ENCODE measurements at regions not wholly inside any gene's neighbourhood (a gene's known extent, or its start where the extent isn't known, plus 50 kb on each side); places are given as distances from the start of the nearest gene placed in this dataset.

DNA sequence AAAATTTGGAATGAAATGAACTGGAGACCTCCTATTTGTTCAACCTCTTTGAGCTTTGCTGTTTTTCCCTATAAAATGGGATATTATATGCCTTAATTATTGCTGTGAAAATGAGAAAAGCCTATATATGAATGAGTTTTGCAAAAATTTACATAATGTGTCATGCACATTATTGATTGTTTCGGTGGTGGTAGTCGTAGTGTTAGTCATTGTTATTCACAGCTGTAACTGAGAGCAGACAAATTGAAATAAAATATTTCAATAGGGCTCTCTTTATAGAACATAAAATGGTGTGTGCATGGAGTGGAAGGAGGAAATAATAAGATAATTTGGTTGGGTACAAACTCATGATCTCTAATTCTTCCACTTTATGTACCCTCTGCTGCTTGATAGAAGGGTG lies 153.7 kb upstream of the GADL1 start:
- Mint-ChIP-seq H3K4me3 (no peak overlapping the region), H3K9me3 (peaks cover 10% of the 10 kb centered on the region), H3K4me1 (no peaks in the 10 kb centered on the region), H3K27me3 (ENCODE audit: low read depth) (no peaks in the 10 kb centered on the region), H3K27ac (ENCODE audit: unreplicated experiment) (no peak overlapping the region), H3K36me3 (ENCODE audit: low read depth) (no peaks in the 10 kb centered on the region)
- no peak for DNase-seq (ENCODE audit: low read depth, low spot score)
- TF ChIP-seq, protein P1, sequence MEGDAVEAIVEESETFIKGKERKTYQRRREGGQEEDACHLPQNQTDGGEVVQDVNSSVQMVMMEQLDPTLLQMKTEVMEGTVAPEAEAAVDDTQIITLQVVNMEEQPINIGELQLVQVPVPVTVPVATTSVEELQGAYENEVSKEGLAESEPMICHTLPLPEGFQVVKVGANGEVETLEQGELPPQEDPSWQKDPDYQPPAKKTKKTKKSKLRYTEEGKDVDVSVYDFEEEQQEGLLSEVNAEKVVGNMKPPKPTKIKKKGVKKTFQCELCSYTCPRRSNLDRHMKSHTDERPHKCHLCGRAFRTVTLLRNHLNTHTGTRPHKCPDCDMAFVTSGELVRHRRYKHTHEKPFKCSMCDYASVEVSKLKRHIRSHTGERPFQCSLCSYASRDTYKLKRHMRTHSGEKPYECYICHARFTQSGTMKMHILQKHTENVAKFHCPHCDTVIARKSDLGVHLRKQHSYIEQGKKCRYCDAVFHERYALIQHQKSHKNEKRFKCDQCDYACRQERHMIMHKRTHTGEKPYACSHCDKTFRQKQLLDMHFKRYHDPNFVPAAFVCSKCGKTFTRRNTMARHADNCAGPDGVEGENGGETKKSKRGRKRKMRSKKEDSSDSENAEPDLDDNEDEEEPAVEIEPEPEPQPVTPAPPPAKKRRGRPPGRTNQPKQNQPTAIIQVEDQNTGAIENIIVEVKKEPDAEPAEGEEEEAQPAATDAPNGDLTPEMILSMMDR (conservative IDR thresholded peaks at IDR 0.05) = no peak

DNA sequence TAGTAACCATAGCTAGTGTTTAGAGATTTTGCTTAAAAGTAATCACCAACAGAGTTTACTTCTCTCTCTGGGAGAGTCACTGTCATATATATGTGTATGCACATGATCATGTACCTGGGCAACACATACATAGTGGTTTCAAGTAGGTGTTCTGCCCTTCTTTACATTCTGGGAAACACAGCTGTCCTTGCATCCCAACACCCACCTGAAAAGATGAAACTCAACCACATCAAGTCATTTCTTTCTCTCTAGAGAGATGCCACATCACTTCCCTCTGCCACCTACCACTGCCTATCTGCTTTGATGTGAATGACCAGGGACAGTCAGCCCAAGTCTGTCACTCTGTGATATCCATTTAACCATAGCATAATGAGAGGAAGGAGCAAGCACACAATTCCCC lies 155.8 kb upstream of the GADL1 start:
- H3K36me3 Mint-ChIP-seq (ENCODE audit: low read depth) = no peaks in the 10 kb centered on the region
- H3K4me1 Mint-ChIP-seq = no peaks in the 10 kb centered on the region
- no peak overlapping the region for H3K4me3 Mint-ChIP-seq
- TF ChIP-seq, protein P1 (conservative IDR thresholded peaks at IDR 0.05) = no peak
- no peak for DNase-seq (ENCODE audit: low read depth, low spot score)
- no peaks in the 10 kb centered on the region for H3K27me3 Mint-ChIP-seq (ENCODE audit: low read depth)
- peaks cover 7% of the 10 kb centered on the region for H3K9me3 Mint-ChIP-seq
- H3K27ac Mint-ChIP-seq (ENCODE audit: unreplicated experiment) = no peak overlapping the region

DNA sequence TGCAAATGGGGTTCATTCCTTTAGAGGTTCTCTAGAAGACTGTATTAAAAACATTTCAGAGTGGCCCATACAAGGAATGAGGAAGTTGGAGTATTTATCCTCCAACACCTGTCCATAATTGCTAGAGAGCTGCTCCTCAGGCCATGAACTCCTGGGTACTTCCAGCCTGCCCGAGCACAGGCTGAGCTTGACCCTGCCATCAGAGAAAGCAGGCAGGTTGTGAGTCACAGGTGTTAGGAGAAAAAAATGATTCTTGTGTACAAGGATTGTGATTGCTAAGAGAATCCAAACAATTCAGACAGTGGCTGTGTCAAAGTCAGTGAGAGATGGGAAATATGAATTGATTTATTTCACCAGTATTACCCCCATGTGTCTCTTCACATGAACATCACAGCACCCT lies 156.8 kb upstream of the GADL1 start:
- H3K4me1 Mint-ChIP-seq = no peaks in the 10 kb centered on the region
- H3K27me3 Mint-ChIP-seq (ENCODE audit: low read depth) = no peaks in the 10 kb centered on the region
- H3K27ac Mint-ChIP-seq (ENCODE audit: unreplicated experiment) = no peak overlapping the region
- no peaks in the 10 kb centered on the region for H3K36me3 Mint-ChIP-seq (ENCODE audit: low read depth)
- no peak overlapping the region for H3K4me3 Mint-ChIP-seq
- peaks cover 7% of the 10 kb centered on the region for H3K9me3 Mint-ChIP-seq
- TF ChIP-seq, protein P1 (conservative IDR thresholded peaks at IDR 0.05) = no peak
- no peak for DNase-seq (ENCODE audit: low read depth, low spot score)

DNA sequence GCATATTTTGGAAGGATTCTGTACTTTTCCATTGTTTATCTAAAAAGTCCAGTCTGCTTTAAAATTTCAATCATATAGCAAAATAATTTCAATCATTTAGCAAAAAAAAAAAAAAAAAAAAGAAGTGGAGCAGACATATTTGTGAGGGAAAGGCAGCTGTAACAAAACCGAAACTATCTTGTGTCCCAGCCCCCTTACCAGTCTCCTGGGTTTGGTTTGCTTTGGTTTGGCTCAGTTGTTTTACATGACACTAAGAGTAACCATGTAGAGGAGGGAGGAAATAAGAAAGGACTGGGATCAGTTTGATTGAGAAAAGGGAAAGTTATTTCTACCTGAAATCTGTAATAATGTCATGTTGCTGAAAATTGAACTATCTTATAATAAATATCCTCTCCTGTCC lies 158.8 kb upstream of the GADL1 start:
- Mint-ChIP-seq H3K4me1 (no peaks in the 10 kb centered on the region), H3K36me3 (ENCODE audit: low read depth) (peaks cover 2% of the 10 kb centered on the region), H3K27ac (ENCODE audit: unreplicated experiment) (no peak overlapping the region), H3K27me3 (ENCODE audit: low read depth) (no peaks in the 10 kb centered on the region), H3K9me3 (peaks cover 7% of the 10 kb centered on the region), H3K4me3 (no peak overlapping the region)
- TF ChIP-seq, protein P1 (conservative IDR thresholded peaks at IDR 0.05) = no peak
- DNase-seq (ENCODE audit: low read depth, low spot score) = no peak

DNA sequence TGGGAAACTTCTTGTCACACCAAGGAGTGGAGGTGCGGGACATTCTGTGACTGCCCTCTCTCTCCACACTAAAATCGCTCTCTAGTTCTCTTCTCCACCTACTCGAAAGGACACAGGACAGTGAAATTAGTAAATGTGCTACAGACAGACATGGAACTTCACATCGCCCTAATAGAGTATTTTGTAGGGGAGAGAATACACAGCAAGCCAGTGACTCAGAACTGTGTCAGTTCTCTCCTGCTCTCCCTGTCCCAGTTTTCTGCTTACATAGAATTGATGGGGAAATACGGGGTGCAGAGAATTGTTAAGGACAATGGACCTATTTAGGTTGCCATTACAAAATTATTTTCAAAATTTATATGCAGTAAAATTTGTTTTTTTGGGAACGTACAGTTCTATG lies 159.6 kb upstream of the GADL1 start:
- Mint-ChIP-seq H3K4me3 (no peak overlapping the region), H3K4me1 (no peaks in the 10 kb centered on the region), H3K36me3 (ENCODE audit: low read depth) (peaks cover 4% of the 10 kb centered on the region), H3K27me3 (ENCODE audit: low read depth) (no peaks in the 10 kb centered on the region), H3K9me3 (peaks cover 10% of the 10 kb centered on the region), H3K27ac (ENCODE audit: unreplicated experiment) (no peak overlapping the region)
- TF ChIP-seq, protein P1 (conservative IDR thresholded peaks at IDR 0.05) = no peak
- DNase-seq (ENCODE audit: low read depth, low spot score) = no peak

DNA sequence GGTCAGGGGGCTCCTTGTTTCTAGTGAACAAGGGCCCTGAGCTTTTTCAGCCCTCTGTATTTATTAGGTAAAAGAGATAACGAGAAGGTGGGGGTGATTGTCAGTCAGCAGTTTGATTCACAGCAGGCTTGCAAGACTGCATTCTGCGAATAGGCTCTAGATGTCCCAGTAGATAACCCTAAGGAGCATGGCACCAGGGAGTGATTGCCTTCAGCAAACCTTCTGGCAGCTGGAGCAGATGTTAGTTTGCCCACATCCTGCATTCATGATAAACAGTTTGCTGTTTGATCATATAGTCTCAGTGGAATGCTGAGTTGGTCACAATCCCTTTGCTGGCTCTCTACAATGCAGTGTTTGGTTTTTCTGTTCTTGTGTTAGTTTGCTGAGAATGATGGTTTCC lies 161.3 kb upstream of the GADL1 start:
- Mint-ChIP-seq H3K4me3 (no peak overlapping the region), H3K36me3 (ENCODE audit: low read depth) (peaks cover 10% of the 10 kb centered on the region), H3K4me1 (no peaks in the 10 kb centered on the region), H3K27ac (ENCODE audit: unreplicated experiment) (no peak overlapping the region), H3K27me3 (ENCODE audit: low read depth) (no peaks in the 10 kb centered on the region), H3K9me3 (peaks cover 16% of the 10 kb centered on the region)
- DNase-seq (ENCODE audit: low read depth, low spot score) = no peak
- TF ChIP-seq, protein P1 (conservative IDR thresholded peaks at IDR 0.05) = no peak

All from neural crest cell (in vitro differentiated cells).